GM12878 (cell line): ENCODE measurements at regions not wholly inside any gene's neighbourhood (a gene's known extent, or its start where the extent isn't known, plus 50 kb on each side); places are given as distances from the start of the nearest gene placed in this dataset.
A peak's percentile ranks its signal among the peaks of the same experiment; 100 is the strongest.

ENCODE experiments used
- ASH2L ChIP-seq: fragments of 300-600, 200-600 bp; sonication (generic); IDR thresholded peaks from 2 replicates; pipeline ENCODE4 v1.6.1; 2017; ENCODE audit warnings: low read depth, mild to moderate bottlenecking, borderline replicate concordance
- BHLHE40 ChIP-seq, 2 experiments: fragments of 450-650 bp in 1 of 2; IDR thresholded peaks; 2 replicates each; pipeline ENCODE4 v1.6.1; 2011 to 2017; ENCODE audit warnings: low read depth in 2 of 2, borderline replicate concordance in 1 of 2, improper control_type of control experiment in 1 of 2, low read length in 1 of 2, mild to moderate bottlenecking in 1 of 2
- DPF2 ChIP-seq: fragments of 450-650 bp; IDR thresholded peaks from 2 replicates; pipeline ENCODE4 v1.6.1; 2017; ENCODE audit warnings: mild to moderate bottlenecking
- EGR1 ChIP-seq, 2 experiments: IDR thresholded peaks; 1 replicate in 1 of 2; 2 replicates in 1 of 2; pipeline ENCODE4 v1.6.1; 2011 to 2012; ENCODE audit warnings: low read depth in 2 of 2, low read length in 2 of 2, borderline replicate concordance in 1 of 2, mild to moderate bottlenecking in 1 of 2, moderate library complexity in 1 of 2
- EP300 ChIP-seq, 2 experiments: fragments of 150-350 bp in 1 of 2; IDR thresholded peaks; 2 replicates each; pipeline ENCODE4 v1.6.1; 2011 to 2012; ENCODE audit warnings: low read depth in 2 of 2, low read length in 2 of 2, borderline replicate concordance in 1 of 2, improper control_type of control experiment in 1 of 2, inconsistent platforms in 1 of 2; ENCODE audit not compliant: control insufficient read depth in 1 of 2
- FOS ChIP-seq: IDR thresholded peaks from 3 replicates; pipeline ENCODE4 v1.6.1; 2011; ENCODE audit warnings: borderline replicate concordance; ENCODE audit not compliant: insufficient read length; ENCODE audit errors: extremely low read depth
- GABPA ChIP-seq: IDR thresholded peaks from 2 replicates; pipeline ENCODE4 v1.6.1; 2014; ENCODE audit warnings: antibody characterized with exemption, low read depth, mild to moderate bottlenecking, inconsistent platforms
- MYB ChIP-seq: fragments of 150-350 bp; IDR thresholded peaks from 2 replicates; pipeline ENCODE4 v1.6.1; 2014; ENCODE audit warnings: mild to moderate bottlenecking, low read depth, low read length, borderline replicate concordance
- PML ChIP-seq: IDR thresholded peaks from 2 replicates; pipeline ENCODE4 v1.6.1; 2012; ENCODE audit warnings: low read length, inconsistent platforms
- POLR2AphosphoS5 ChIP-seq: IDR thresholded peaks from 2 replicates; pipeline ENCODE4 v1.6.1; 2011; ENCODE audit warnings: mild to moderate bottlenecking, low read length, inconsistent platforms
- RAD51 ChIP-seq: fragments of 450-650 bp; IDR thresholded peaks from 2 replicates; pipeline ENCODE4 v1.6.1; 2016; ENCODE audit warnings: moderate library complexity, mild to moderate bottlenecking, inconsistent platforms
- RBBP5 ChIP-seq: fragments of 200-600 bp; sonication (generic); conservative IDR thresholded peaks from 2 replicates; pipeline ENCODE4 v1.6.1; 2016
- SREBF2 ChIP-seq: IDR thresholded peaks from 2 replicates; pipeline ENCODE4 v1.6.1; 2012; ENCODE audit warnings: mild to moderate bottlenecking, low read length
- TARDBP ChIP-seq: IDR thresholded peaks from 2 replicates; pipeline ENCODE4 v1.6.1; 2016; ENCODE audit warnings: borderline replicate concordance
- ZNF622 ChIP-seq: fragments of 450-650 bp; IDR thresholded peaks from 2 replicates; pipeline ENCODE4 v1.6.1; 2017; ENCODE audit warnings: mild to moderate bottlenecking, inconsistent platforms
- TF ChIP-seq, protein P1 (sequence below): IDR thresholded peaks from 2 replicates; pipeline ENCODE4 v1.6.1; 2012; ENCODE audit warnings: low read depth, low read length, improper control_type of control experiment
- TF ChIP-seq, protein P2 (sequence below): fragments of 450-650 bp; IDR thresholded peaks from 2 replicates; pipeline ENCODE4 v1.6.1; 2016; ENCODE audit warnings: mild to moderate bottlenecking
- TF ChIP-seq, protein P3 (sequence below): fragments of 450-650 bp; IDR thresholded peaks from 2 replicates; pipeline ENCODE4 v1.6.1; 2018; ENCODE audit warnings: borderline replicate concordance, mild to moderate bottlenecking; ENCODE audit not compliant: partially characterized antibody
- TF ChIP-seq, protein P4 (sequence below): fragments of 450-650 bp; IDR thresholded peaks from 2 replicates; pipeline ENCODE4 v1.6.1; 2017; ENCODE audit warnings: mild to moderate bottlenecking, moderate library complexity
- TF ChIP-seq, protein P5 (sequence below): IDR thresholded peaks from 2 replicates; pipeline ENCODE4 v1.6.1; 2011; ENCODE audit warnings: borderline replicate concordance, low read depth, mild to moderate bottlenecking, moderate library complexity, low read length; ENCODE audit not compliant: insufficient read depth, poor library complexity, severe bottlenecking
- TF ChIP-seq, protein P6 (sequence below): IDR thresholded peaks from 2 replicates; pipeline ENCODE4 v1.6.1; 2011; ENCODE audit warnings: low read depth, low read length, improper control_type of control experiment, borderline replicate concordance

DNA sequence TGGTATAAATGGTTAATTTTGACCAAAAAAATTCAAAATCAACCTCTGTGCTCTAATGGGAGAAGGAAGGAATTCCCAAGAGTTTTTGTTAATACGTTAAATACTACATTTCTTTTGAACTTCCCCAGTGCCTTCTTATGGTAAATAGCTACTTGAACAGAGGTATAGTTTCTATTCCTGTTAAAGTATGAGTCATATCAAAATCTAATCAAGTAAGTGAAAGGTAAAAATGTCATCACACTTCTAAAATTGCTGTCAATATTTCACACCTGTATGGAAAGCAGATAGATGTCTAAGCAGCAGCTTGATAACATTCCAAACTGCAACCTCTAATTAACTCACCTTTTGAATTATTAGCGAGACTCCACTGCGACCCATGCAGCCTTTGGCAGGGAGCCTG, 214.1 kb upstream of the MEF2C start (continued):
- no peak for TF ChIP-seq RAD51
- TF ChIP-seq, protein P1, sequence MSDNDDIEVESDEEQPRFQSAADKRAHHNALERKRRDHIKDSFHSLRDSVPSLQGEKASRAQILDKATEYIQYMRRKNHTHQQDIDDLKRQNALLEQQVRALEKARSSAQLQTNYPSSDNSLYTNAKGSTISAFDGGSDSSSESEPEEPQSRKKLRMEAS = no peak
- TF ChIP-seq, protein P2, sequence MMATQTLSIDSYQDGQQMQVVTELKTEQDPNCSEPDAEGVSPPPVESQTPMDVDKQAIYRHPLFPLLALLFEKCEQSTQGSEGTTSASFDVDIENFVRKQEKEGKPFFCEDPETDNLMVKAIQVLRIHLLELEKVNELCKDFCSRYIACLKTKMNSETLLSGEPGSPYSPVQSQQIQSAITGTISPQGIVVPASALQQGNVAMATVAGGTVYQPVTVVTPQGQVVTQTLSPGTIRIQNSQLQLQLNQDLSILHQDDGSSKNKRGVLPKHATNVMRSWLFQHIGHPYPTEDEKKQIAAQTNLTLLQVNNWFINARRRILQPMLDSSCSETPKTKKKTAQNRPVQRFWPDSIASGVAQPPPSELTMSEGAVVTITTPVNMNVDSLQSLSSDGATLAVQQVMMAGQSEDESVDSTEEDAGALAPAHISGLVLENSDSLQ = peak; percentile 50; the same call in 1 of the 2 replicates
- TF ChIP-seq RBBP5 = no peak
- no peak for TF ChIP-seq MYB
- TF ChIP-seq EGR1 (IDR thresholded peaks at IDR 0.05; ENCODE audit: borderline replicate concordance in 1 of 2, low read depth in 2 of 2, low read length in 2 of 2) = no peak
- TF ChIP-seq ZNF622 = no peak
- peak; percentile 43 to 63; a peak in 2 of 4 replicates for TF ChIP-seq BHLHE40 (IDR thresholded peaks at IDR 0.05; ENCODE audit: borderline replicate concordance in 1 of 2, low read depth in 2 of 2, low read length in 1 of 2)
- no peak for TF ChIP-seq ASH2L
- no peak for TF ChIP-seq PML
- TF ChIP-seq, protein P3, sequence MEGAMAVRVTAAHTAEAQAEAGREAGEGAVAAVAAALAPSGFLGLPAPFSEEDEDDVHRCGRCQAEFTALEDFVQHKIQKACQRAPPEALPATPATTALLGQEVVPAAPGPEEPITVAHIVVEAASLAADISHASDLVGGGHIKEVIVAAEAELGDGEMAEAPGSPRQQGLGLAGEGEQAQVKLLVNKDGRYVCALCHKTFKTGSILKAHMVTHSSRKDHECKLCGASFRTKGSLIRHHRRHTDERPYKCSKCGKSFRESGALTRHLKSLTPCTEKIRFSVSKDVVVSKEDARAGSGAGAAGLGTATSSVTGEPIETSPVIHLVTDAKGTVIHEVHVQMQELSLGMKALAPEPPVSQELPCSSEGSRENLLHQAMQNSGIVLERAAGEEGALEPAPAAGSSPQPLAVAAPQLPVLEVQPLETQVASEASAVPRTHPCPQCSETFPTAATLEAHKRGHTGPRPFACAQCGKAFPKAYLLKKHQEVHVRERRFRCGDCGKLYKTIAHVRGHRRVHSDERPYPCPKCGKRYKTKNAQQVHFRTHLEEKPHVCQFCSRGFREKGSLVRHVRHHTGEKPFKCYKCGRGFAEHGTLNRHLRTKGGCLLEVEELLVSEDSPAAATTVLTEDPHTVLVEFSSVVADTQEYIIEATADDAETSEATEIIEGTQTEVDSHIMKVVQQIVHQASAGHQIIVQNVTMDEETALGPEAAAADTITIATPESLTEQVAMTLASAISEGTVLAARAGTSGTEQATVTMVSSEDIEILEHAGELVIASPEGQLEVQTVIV = no peak
- no peak for TF ChIP-seq SREBF2
- TF ChIP-seq, protein P4, sequence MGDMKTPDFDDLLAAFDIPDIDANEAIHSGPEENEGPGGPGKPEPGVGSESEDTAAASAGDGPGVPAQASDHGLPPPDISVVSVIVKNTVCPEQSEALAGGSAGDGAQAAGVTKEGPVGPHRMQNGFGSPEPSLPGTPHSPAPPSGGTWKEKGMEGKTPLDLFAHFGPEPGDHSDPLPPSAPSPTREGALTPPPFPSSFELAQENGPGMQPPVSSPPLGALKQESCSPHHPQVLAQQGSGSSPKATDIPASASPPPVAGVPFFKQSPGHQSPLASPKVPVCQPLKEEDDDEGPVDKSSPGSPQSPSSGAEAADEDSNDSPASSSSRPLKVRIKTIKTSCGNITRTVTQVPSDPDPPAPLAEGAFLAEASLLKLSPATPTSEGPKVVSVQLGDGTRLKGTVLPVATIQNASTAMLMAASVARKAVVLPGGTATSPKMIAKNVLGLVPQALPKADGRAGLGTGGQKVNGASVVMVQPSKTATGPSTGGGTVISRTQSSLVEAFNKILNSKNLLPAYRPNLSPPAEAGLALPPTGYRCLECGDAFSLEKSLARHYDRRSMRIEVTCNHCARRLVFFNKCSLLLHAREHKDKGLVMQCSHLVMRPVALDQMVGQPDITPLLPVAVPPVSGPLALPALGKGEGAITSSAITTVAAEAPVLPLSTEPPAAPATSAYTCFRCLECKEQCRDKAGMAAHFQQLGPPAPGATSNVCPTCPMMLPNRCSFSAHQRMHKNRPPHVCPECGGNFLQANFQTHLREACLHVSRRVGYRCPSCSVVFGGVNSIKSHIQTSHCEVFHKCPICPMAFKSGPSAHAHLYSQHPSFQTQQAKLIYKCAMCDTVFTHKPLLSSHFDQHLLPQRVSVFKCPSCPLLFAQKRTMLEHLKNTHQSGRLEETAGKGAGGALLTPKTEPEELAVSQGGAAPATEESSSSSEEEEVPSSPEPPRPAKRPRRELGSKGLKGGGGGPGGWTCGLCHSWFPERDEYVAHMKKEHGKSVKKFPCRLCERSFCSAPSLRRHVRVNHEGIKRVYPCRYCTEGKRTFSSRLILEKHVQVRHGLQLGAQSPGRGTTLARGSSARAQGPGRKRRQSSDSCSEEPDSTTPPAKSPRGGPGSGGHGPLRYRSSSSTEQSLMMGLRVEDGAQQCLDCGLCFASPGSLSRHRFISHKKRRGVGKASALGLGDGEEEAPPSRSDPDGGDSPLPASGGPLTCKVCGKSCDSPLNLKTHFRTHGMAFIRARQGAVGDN = no peak
- no peak for TF ChIP-seq TARDBP
- TF ChIP-seq POLR2AphosphoS5 = no peak
- TF ChIP-seq, protein P5, sequence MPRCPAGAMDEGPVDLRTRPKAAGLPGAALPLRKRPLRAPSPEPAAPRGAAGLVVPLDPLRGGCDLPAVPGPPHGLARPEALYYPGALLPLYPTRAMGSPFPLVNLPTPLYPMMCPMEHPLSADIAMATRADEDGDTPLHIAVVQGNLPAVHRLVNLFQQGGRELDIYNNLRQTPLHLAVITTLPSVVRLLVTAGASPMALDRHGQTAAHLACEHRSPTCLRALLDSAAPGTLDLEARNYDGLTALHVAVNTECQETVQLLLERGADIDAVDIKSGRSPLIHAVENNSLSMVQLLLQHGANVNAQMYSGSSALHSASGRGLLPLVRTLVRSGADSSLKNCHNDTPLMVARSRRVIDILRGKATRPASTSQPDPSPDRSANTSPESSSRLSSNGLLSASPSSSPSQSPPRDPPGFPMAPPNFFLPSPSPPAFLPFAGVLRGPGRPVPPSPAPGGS = no peak
- no peak for TF ChIP-seq FOS
- TF ChIP-seq GABPA = no peak
- TF ChIP-seq, protein P6, sequence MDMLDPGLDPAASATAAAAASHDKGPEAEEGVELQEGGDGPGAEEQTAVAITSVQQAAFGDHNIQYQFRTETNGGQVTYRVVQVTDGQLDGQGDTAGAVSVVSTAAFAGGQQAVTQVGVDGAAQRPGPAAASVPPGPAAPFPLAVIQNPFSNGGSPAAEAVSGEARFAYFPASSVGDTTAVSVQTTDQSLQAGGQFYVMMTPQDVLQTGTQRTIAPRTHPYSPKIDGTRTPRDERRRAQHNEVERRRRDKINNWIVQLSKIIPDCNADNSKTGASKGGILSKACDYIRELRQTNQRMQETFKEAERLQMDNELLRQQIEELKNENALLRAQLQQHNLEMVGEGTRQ = no peak
- peak; percentile 87 to 95 for TF ChIP-seq EP300 (IDR thresholded peaks at IDR 0.05; ENCODE audit: borderline replicate concordance in 1 of 2, control insufficient read depth in 1 of 2, low read depth in 2 of 2, low read length in 2 of 2)
- peak; percentile 97 for TF ChIP-seq DPF2
